Renal cortical epithelial cell (primary cell): ENCODE measurements at regions not wholly inside any gene's neighbourhood (a gene's known extent, or its start where the extent isn't known, plus 50 kb on each side); places are given as distances from the start of the nearest gene placed in this dataset.
"Not testable (repeated sequence)": the region's sequence is repeated elsewhere in the genome, so short reads cannot be mapped to it uniquely, and the experiment has no call there.

Experiments
- DNase-seq: peaks from one replicate; pipeline ENCODE4 v3.0.0-alpha.2; 2011; ENCODE audit warnings: low read depth

GRCh38 chr16:18263046-18263445, 73.5 kb downstream of the NPIPA8 start:
- DNase-seq: not testable (repeated sequence)

GRCh38 chr16:18261848-18262247, 74.7 kb downstream of the NPIPA8 start:
- DNase-seq: not testable (repeated sequence)

- not testable (repeated sequence) for DNase-seq
Measured at GRCh38 chr16:18259496-18260176, 76.9 kb downstream of the NPIPA8 start.

GRCh38 chr16:18252943-18253342, 83.6 kb downstream of the NPIPA8 start:
- DNase-seq: not testable (repeated sequence)

- DNase-seq: not testable (repeated sequence)
Measured at GRCh38 chr16:18230505-18230904, 106.0 kb downstream of the NPIPA8 start.

- DNase-seq: not testable (repeated sequence)
Measured at GRCh38 chr16:18222054-18223009, 114.2 kb downstream of the NPIPA8 start.

- DNase-seq: not testable (repeated sequence)
Measured at GRCh38 chr16:18217741-18218140, 118.8 kb downstream of the NPIPA8 start.

- DNase-seq: not testable (repeated sequence)
Measured at GRCh38 chr16:18216814-18217213, 119.7 kb downstream of the NPIPA8 start.

GRCh38 chr16:18213810-18214209, 122.7 kb downstream of the NPIPA8 start:
- DNase-seq: not testable (repeated sequence)

- not testable (repeated sequence) for DNase-seq
Measured at GRCh38 chr16:18211505-18211904, 125.0 kb downstream of the NPIPA8 start.

- not testable (repeated sequence) for DNase-seq
Measured at GRCh38 chr16:18204786-18205185, 131.8 kb downstream of the NPIPA8 start.

GRCh38 chr16:18204309-18204708, 132.2 kb downstream of the NPIPA8 start:
- DNase-seq: not testable (repeated sequence)

- DNase-seq: not testable (repeated sequence)
Measured at GRCh38 chr16:18201511-18201910, 135.0 kb downstream of the NPIPA8 start.

- DNase-seq: not testable (repeated sequence)
Measured at GRCh38 chr16:18192389-18192788, 144.1 kb downstream of the NPIPA8 start.

- not testable (repeated sequence) for DNase-seq
Measured at GRCh38 chr16:18190179-18190578, 146.4 kb downstream of the NPIPA8 start.

- DNase-seq: not testable (repeated sequence)
Measured at GRCh38 chr16:18184755-18185154, 151.8 kb downstream of the NPIPA8 start.

- DNase-seq: not testable (repeated sequence)
Measured at GRCh38 chr16:18181028-18181427, 155.5 kb downstream of the NPIPA8 start.

GRCh38 chr16:18173945-18174497, 162.5 kb downstream of the NPIPA8 start:
- DNase-seq: not testable (repeated sequence)

GRCh38 chr16:18162293-18162692, 174.2 kb downstream of the NPIPA8 start:
- DNase-seq: not testable (repeated sequence)

GRCh38 chr16:18161224-18161623, 175.3 kb downstream of the NPIPA8 start:
- not testable (repeated sequence) for DNase-seq

- DNase-seq: not testable (repeated sequence)
Measured at GRCh38 chr16:18159185-18159584, 177.4 kb downstream of the NPIPA8 start.

GRCh38 chr16:18157854-18158253, 178.7 kb downstream of the NPIPA8 start:
- not testable (repeated sequence) for DNase-seq
